PC-3 (cell line): ENCODE measurements at regions not wholly inside any gene's neighbourhood (a gene's known extent, or its start where the extent isn't known, plus 50 kb on each side); places are given as distances from the start of the nearest gene placed in this dataset.

Source experiments
- EZH2 ChIP-seq: fragments of 300-600 bp; sonication (generic); IDR thresholded peaks from one replicate; pipeline ENCODE4 v1.6.1; 2017; ENCODE audit warnings: antibody characterized with exemption, mild to moderate bottlenecking, low read length; ENCODE audit not compliant: unreplicated experiment
- TF ChIP-seq, protein P1 (sequence below): fragments of 300-600 bp; sonication (generic); conservative IDR thresholded peaks from 2 replicates; pipeline ENCODE4 v1.5.1; 2017; ENCODE audit warnings: antibody characterized with exemption, low read depth, mild to moderate bottlenecking, low read length

DNA sequence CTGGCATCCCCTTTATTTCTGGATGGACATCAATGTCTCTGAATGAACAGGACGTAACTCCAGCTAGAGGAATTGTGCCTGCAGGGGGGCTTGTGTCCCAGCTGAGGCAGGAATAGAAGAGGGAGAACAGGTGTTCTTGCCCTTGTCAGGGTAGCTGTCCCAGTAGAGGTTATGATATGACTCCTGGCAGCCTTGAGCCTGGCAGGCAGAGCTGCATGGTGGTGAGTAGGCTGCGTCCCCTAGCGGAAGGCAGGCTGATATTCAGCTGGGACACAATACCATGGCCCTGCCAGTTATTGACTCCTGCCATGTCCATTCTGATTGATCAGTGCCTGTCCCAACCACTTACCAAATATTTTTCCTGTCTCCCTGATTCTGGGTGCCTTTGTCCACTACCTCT is 197.2 kb downstream of the RAP2A start:
- TF ChIP-seq, protein P1, sequence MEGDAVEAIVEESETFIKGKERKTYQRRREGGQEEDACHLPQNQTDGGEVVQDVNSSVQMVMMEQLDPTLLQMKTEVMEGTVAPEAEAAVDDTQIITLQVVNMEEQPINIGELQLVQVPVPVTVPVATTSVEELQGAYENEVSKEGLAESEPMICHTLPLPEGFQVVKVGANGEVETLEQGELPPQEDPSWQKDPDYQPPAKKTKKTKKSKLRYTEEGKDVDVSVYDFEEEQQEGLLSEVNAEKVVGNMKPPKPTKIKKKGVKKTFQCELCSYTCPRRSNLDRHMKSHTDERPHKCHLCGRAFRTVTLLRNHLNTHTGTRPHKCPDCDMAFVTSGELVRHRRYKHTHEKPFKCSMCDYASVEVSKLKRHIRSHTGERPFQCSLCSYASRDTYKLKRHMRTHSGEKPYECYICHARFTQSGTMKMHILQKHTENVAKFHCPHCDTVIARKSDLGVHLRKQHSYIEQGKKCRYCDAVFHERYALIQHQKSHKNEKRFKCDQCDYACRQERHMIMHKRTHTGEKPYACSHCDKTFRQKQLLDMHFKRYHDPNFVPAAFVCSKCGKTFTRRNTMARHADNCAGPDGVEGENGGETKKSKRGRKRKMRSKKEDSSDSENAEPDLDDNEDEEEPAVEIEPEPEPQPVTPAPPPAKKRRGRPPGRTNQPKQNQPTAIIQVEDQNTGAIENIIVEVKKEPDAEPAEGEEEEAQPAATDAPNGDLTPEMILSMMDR: peak; percentile 44; the same call in 1 of the 2 replicates
- TF ChIP-seq EZH2: no peak
